ENCODE measurements at regions not wholly inside any gene's neighbourhood (a gene's known extent, or its start where the extent isn't known, plus 50 kb on each side); places are given as distances from the start of the nearest gene placed in this dataset.
"Not testable (repeated sequence)": the region's sequence is repeated elsewhere in the genome, so short reads cannot be mapped to it uniquely, and the experiment has no call there.

DNA sequence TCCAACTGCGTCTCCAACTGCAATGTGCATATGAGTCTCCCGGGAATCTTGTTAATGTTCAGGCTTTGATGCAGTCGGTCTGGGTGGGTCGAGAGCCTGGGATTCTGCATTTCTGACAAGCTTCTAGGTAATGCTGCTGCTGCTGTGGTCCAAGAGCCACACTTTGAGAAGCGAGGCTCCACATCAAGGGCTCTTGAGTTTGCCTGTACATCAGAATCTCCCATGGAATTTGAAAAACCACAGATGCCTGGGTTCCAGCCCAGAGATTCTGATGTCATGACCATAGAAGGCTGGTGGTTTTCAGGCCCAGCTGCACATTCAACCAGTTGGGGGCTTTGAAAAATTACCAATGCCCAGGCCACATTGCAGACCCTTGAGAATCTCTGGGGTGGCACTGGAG is 93.9 kb upstream of the TARDBP start:
- no peak for DNase-seq (ENCODE audit: low read depth)
- TF ChIP-seq POLR2A (IDR thresholded peaks at IDR 0.05; ENCODE audit: extremely low read depth, insufficient read length): no peak
- TF ChIP-seq, protein P1, sequence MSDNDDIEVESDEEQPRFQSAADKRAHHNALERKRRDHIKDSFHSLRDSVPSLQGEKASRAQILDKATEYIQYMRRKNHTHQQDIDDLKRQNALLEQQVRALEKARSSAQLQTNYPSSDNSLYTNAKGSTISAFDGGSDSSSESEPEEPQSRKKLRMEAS (IDR thresholded peaks at IDR 0.05; ENCODE audit: low read depth, low read length): no peak
- TF ChIP-seq MYC (IDR thresholded peaks at IDR 0.05; ENCODE audit: low read depth, low read length): no peak
- TF ChIP-seq, protein P2, sequence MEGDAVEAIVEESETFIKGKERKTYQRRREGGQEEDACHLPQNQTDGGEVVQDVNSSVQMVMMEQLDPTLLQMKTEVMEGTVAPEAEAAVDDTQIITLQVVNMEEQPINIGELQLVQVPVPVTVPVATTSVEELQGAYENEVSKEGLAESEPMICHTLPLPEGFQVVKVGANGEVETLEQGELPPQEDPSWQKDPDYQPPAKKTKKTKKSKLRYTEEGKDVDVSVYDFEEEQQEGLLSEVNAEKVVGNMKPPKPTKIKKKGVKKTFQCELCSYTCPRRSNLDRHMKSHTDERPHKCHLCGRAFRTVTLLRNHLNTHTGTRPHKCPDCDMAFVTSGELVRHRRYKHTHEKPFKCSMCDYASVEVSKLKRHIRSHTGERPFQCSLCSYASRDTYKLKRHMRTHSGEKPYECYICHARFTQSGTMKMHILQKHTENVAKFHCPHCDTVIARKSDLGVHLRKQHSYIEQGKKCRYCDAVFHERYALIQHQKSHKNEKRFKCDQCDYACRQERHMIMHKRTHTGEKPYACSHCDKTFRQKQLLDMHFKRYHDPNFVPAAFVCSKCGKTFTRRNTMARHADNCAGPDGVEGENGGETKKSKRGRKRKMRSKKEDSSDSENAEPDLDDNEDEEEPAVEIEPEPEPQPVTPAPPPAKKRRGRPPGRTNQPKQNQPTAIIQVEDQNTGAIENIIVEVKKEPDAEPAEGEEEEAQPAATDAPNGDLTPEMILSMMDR (IDR thresholded peaks at IDR 0.05; ENCODE audit: low read depth, low read length): no peak
- no peak overlapping the region for H3K4me3 ChIP-seq (ENCODE audit: low read depth, low read length)

DNA sequence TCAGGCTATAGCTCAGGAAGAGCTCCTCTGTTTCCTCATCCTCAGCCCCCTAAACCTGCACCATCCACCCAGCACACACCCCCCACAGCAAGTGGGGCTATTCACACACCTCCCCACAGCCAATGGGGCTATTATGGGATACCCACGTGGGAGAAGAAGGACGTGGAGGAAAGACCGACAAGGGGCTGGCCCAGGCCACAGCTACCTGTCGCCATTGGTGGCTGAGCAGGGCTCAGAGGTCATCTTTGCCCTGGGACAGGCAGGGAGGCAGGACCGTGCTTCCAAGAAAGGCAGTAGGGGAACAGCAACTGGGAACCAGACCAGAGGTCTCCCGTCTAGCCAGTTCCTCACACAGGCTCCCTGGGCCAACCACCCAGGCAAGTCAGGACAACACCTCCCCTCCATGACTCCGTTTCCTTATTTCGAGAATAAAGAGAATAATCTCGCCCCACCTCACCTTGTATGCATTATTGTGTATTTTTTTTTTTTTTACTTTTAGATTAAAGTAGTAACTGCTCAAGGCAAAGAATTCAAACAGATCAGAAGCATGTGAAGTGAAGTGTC is 92.3 kb upstream of the TARDBP start:
- DNase-seq (ENCODE audit: low read depth): no peak
- no peak overlapping the region for H3K4me3 ChIP-seq (ENCODE audit: low read depth, low read length)
- TF ChIP-seq, protein P1 (IDR thresholded peaks at IDR 0.05; ENCODE audit: low read depth, low read length): no peak
- TF ChIP-seq POLR2A (IDR thresholded peaks at IDR 0.05; ENCODE audit: extremely low read depth, insufficient read length) (no peak), MYC (IDR thresholded peaks at IDR 0.05; ENCODE audit: low read depth, low read length) (no peak)
- TF ChIP-seq, protein P2 (IDR thresholded peaks at IDR 0.05; ENCODE audit: low read depth, low read length): no peak

DNA sequence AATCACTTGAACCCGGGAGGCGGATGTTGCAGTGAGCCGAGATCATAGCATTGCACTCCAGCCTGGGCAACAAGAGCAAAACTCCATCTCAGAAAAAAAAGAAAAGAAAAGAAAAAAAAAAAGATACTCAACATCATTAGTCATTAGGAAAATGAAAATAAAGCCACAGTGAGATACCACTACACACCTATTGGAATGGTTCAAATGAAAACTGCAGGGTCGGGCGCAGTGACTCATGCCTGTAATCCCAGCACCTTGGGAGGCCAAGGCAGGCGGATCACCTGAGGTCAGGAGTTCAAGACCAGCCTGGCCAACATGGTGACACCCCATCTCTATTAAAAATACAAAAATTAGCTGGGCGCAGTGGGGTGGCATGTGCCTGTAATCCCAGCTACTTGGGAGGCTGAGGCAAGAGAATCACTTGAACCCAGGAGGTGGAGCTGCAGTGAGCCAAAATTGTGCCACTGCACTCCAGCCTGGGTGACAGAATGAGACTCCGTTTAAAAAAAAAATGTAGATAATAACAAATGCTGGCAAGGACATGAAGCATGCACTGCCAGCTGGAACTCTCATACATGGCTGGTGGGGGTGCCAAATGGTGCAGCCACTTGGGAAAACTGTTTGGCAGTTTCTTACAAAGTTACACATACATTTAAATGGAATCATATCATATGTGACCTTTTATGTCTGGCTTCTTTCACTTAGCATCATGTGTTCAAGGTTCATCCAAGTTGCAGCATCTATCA is 90.0 kb upstream of the TARDBP start:
- H3K4me3 ChIP-seq (ENCODE audit: low read depth, low read length); DNase-seq (ENCODE audit: low read depth): not testable (repeated sequence)

DNA sequence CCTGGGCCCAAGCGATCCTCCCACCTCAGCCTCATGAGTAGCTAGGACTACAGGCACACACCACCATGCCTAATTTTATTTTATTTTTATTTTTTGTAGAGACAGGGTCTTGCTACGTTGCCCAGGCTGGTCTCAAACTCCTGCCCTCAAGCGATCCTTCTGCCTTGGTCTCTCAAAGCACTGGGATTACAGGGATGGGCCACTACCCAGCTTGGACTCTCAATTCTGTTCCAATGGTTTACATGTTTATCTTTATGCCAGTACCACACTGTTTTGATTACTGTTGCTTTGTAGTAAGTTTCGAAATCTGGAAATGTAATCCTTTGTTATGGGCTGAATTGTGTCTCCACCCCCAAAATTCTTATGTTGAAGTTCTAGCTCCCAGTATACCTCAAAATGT is 88.4 kb upstream of the TARDBP start:
- no peak for DNase-seq (ENCODE audit: low read depth)
- no peak overlapping the region for H3K4me3 ChIP-seq (ENCODE audit: low read depth, low read length)
- TF ChIP-seq MYC (IDR thresholded peaks at IDR 0.05; ENCODE audit: low read depth, low read length) (no peak), POLR2A (IDR thresholded peaks at IDR 0.05; ENCODE audit: extremely low read depth, insufficient read length) (no peak)
- TF ChIP-seq, protein P1 (IDR thresholded peaks at IDR 0.05; ENCODE audit: low read depth, low read length): no peak

DNA sequence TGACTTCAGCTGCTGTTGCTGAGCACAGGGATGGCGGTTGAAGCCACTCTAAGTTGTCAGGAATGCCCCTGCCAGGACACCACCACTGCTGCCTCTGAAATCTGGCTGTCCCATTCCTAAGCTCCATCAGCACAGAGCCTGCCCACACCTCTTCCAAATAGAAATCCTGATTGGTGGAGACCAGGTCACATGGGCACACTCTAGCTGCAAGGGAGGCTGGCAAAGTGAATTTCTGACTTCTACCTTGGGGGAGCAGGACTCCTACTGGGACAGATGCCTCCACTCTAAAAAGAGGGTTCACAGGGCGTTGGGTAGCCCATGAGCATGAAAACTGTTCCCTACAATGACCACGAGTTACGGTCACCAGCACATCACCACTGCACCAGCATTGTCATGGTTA is 83.8 kb upstream of the TARDBP start:
- H3K4me3 ChIP-seq (ENCODE audit: low read depth, low read length): no peak overlapping the region
- no peak for TF ChIP-seq POLR2A (IDR thresholded peaks at IDR 0.05; ENCODE audit: extremely low read depth, insufficient read length)
- TF ChIP-seq MYC (IDR thresholded peaks at IDR 0.05; ENCODE audit: low read depth, low read length): no peak
- TF ChIP-seq, protein P1 (IDR thresholded peaks at IDR 0.05; ENCODE audit: low read depth, low read length): no peak
- TF ChIP-seq, protein P2 (IDR thresholded peaks at IDR 0.05; ENCODE audit: low read depth, low read length): no peak
- no peak for DNase-seq (ENCODE audit: low read depth)

DNA sequence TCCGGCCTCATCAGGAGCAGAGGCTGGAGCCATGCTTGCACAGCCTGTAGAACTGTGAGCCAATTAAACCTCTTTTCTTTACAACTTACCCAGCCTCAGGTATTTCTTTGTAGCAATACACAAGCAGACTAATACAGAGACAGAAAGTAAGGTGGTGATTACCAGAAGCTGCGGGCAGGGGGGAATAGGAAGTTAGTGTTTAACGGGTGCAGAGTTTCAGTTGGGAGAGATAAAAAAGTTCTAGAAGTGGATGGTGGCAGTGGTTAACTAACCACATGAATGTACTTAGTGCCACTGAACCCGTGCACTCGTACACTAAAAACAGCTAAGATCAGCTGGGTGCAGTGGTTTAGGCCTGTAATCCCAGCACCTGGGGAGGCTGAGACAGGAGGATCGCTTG is 80.4 kb upstream of the TARDBP start:
- no peak overlapping the region for H3K4me3 ChIP-seq (ENCODE audit: low read depth, low read length)
- TF ChIP-seq, protein P2 (IDR thresholded peaks at IDR 0.05; ENCODE audit: low read depth, low read length): no peak
- TF ChIP-seq POLR2A (IDR thresholded peaks at IDR 0.05; ENCODE audit: extremely low read depth, insufficient read length) (no peak), MYC (IDR thresholded peaks at IDR 0.05; ENCODE audit: low read depth, low read length) (no peak)
- TF ChIP-seq, protein P1 (IDR thresholded peaks at IDR 0.05; ENCODE audit: low read depth, low read length): no peak
- DNase-seq (ENCODE audit: low read depth): peak; percentile 56

Data from NB4 (cell line).